Caco-2 (cell line): ENCODE measurements at regions not wholly inside any gene's neighbourhood (a gene's known extent, or its start where the extent isn't known, plus 50 kb on each side); places are given as distances from the start of the nearest gene placed in this dataset.

Experiments used
- BruUV-seq: library from RNA; stranded (reverse); fragments of 400-500 nt; replicated peaks from 2 replicates; lab custom pipeline; 2021; lab: Mats Ljungman, UMichigan
- CTCF ChIA-PET: fragments of 300-600 bp; sonication (Branson Sonifier 250); formaldehyde crosslinking; loops from one replicate; lab custom pipeline; 2022; ENCODE audit warnings: antibody characterized with exemption; lab: Charles Lee
- POLR2A ChIA-PET: fragments of 300-600 bp; sonication (Branson Sonifier 250); formaldehyde crosslinking; loops from one replicate; lab custom pipeline; 2022; ENCODE audit warnings: antibody characterized with exemption; lab: Charles Lee
- DNase-seq, 2 experiments: peaks; one replicate each; pipeline versions ENCODE4 v3.0.0 to v3.0.0-alpha.2; 2020 to 2022
- H3K27me3 ChIP-seq: replicated peaks from 2 replicates; pipeline ENCODE4 v1.6.0; 2011; ENCODE audit warnings: low read length; ENCODE audit not compliant: control insufficient read depth, insufficient read depth
- H3K36me3 ChIP-seq: 2 replicates; pipeline ENCODE4 v1.5.1; 2011; ENCODE audit warnings: low read length; ENCODE audit not compliant: control insufficient read depth, insufficient read depth
- H3K4me1 ChIP-seq: fragments of 250-450 bp; sonication (Bioruptor Pico); 2 replicates; pipeline ENCODE4 v1.5.1; 2020; ENCODE audit warnings: mild to moderate bottlenecking
- H3K4me3 ChIP-seq: 2 replicates; pipeline ENCODE4 v1.5.1; 2011; ENCODE audit warnings: low read depth, mild to moderate bottlenecking, control low read depth, low read length
- H3K9me3 ChIP-seq: fragments of 250-450 bp; sonication (Bioruptor Pico); 2 replicates; pipeline ENCODE4 v1.5.1; 2020; ENCODE audit warnings: mild to moderate bottlenecking, moderate library complexity
- H3K27ac Mint-ChIP-seq: one replicate; pipeline ENCODE4 v1.8.0; 2022; ENCODE audit warnings: mixed read lengths; ENCODE audit not compliant: unreplicated experiment
- H3K27me3 Mint-ChIP-seq: one replicate; pipeline ENCODE4 v1.8.0; 2022; ENCODE audit warnings: mixed read lengths; ENCODE audit not compliant: insufficient read depth, unreplicated experiment
- H3K36me3 Mint-ChIP-seq: one replicate; pipeline ENCODE4 v1.8.0; 2022; ENCODE audit warnings: mild to moderate bottlenecking, mixed read lengths; ENCODE audit not compliant: insufficient read depth, unreplicated experiment
- H3K4me1 Mint-ChIP-seq: one replicate; pipeline ENCODE4 v1.8.0; 2022; ENCODE audit warnings: low read depth, mixed read lengths; ENCODE audit not compliant: unreplicated experiment
- H3K4me3 Mint-ChIP-seq: one replicate; pipeline ENCODE4 v1.8.0; 2022; ENCODE audit warnings: mild to moderate bottlenecking, moderate library complexity, mixed read lengths; ENCODE audit not compliant: unreplicated experiment
- H3K9me3 Mint-ChIP-seq: one replicate; pipeline ENCODE4 v1.8.0; 2022; ENCODE audit warnings: mixed read lengths; ENCODE audit not compliant: unreplicated experiment
- CTCF ChIP-seq, 2 experiments: fragments of 200-600 bp in 1 of 2; IDR thresholded peaks; 1 replicate in 1 of 2; 2 replicates in 1 of 2; pipeline versions ENCODE4 v1.5.1 to v1.8.0; 2011 to 2022; ENCODE audit warnings: antibody characterized with exemption in 1 of 2, control low read depth in 1 of 2, inconsistent platforms in 1 of 2, low read depth in 1 of 2, low read length in 1 of 2, mild to moderate bottlenecking in 1 of 2, moderate library complexity in 1 of 2; ENCODE audit not compliant: insufficient read depth in 1 of 2, severe bottlenecking in 1 of 2, unreplicated experiment in 1 of 2
- intact Hi-C: fragments of 100-400 bp; cut with micrococcal nuclease; formaldehyde crosslinking; loops from one replicate; pipeline ENCODE4 v1.10.0; 2022; ENCODE audit not compliant: unreplicated experiment

GRCh38 chr5:174316326-174316725, 270.8 kb downstream of the NSG2 start:
- no peaks in the 10 kb centered on the region for H3K9me3 Mint-ChIP-seq
- intact Hi-C loops = no loop called here
- no peak for DNase-seq
- no peaks in the 10 kb centered on the region for H3K36me3 ChIP-seq
- ChIA-PET CTCF (interaction anchor here (4.6 kb wide), 1 partner anchor 272 kb away, joined by 105 read pairs; the partner anchor contains the start of gene NSG2), POLR2A (no interaction called here)
- H3K4me3 ChIP-seq = no peak overlapping the region
- H3K36me3 Mint-ChIP-seq = peaks cover 6% of the 10 kb centered on the region
- no peak overlapping the region for H3K27ac Mint-ChIP-seq
- H3K27me3 Mint-ChIP-seq = peaks cover 25% of the 10 kb centered on the region
- no peaks in the 10 kb centered on the region for H3K4me1 Mint-ChIP-seq
- H3K27me3 ChIP-seq = peaks cover 2% of the 10 kb centered on the region
- TF ChIP-seq CTCF (IDR thresholded peaks at IDR 0.05; ENCODE audit: insufficient read depth in 1 of 2, low read depth in 1 of 2, low read length in 1 of 2, severe bottlenecking in 1 of 2, unreplicated experiment in 1 of 2) = no peak
- H3K4me3 Mint-ChIP-seq = no peak overlapping the region
- BruUV-seq = no TSS peak
- peaks cover 4% of the 10 kb centered on the region; the same call in 1 of the 2 replicates for H3K4me1 ChIP-seq
- H3K9me3 ChIP-seq = no peaks in the 10 kb centered on the region

- intact Hi-C loops = loop anchor here (1.0 kb wide), 1 partner anchor 272 kb away; the partner anchor contains the start of gene NSG2
- no peak overlapping the region for H3K4me3 ChIP-seq
- H3K36me3 Mint-ChIP-seq = peaks cover 10% of the 10 kb centered on the region
- H3K27me3 ChIP-seq = peaks cover 2% of the 10 kb centered on the region
- no peaks in the 10 kb centered on the region for H3K9me3 ChIP-seq
- H3K27ac Mint-ChIP-seq = no peak overlapping the region
- ChIA-PET POLR2A (no interaction called here), CTCF (interaction anchor here (0.5 to 4.6 kb wide), 13 partner anchors 9 to 549 kb away, joined by 3 to 105 read pairs (median 3); partner anchors contain the start of gene NSG2)
- peak; percentile 66 to 72 for DNase-seq
- H3K36me3 ChIP-seq = no peaks in the 10 kb centered on the region
- no TSS peak for BruUV-seq
- no peak overlapping the region for H3K4me3 Mint-ChIP-seq
- no peaks in the 10 kb centered on the region for H3K4me1 Mint-ChIP-seq
- peak; percentile 93 for TF ChIP-seq CTCF (IDR thresholded peaks at IDR 0.05; ENCODE audit: insufficient read depth in 1 of 2, low read depth in 1 of 2, low read length in 1 of 2, severe bottlenecking in 1 of 2, unreplicated experiment in 1 of 2)
- H3K4me1 ChIP-seq = no peaks in the 10 kb centered on the region
- peaks cover 29% of the 10 kb centered on the region for H3K27me3 Mint-ChIP-seq
- H3K9me3 Mint-ChIP-seq = no peaks in the 10 kb centered on the region
Measured at GRCh38 chr5:174317256-174317894, 271.9 kb downstream of the NSG2 start.

GRCh38 chr5:174318578-174318977, 273.1 kb downstream of the NSG2 start:
- no peak overlapping the region for H3K27ac Mint-ChIP-seq

More at GRCh38 chr5:174318578-174318977, 273.1 kb downstream of the NSG2 start:
- DNase-seq = no peak
- Histone ChIP-seq H3K4me3 (no peak overlapping the region), H3K9me3 (no peaks in the 10 kb centered on the region), H3K36me3 (no peaks in the 10 kb centered on the region), H3K4me1 (no peaks in the 10 kb centered on the region), H3K27me3 (peaks cover 2% of the 10 kb centered on the region)
- Mint-ChIP-seq H3K4me1 (peaks cover 1% of the 10 kb centered on the region), H3K9me3 (no peaks in the 10 kb centered on the region), H3K36me3 (peaks cover 10% of the 10 kb centered on the region), H3K27me3 (peaks cover 31% of the 10 kb centered on the region), H3K4me3 (no peak overlapping the region)
- no peak for TF ChIP-seq CTCF (IDR thresholded peaks at IDR 0.05; ENCODE audit: insufficient read depth in 1 of 2, low read depth in 1 of 2, low read length in 1 of 2, severe bottlenecking in 1 of 2, unreplicated experiment in 1 of 2)
- no TSS peak for BruUV-seq
- POLR2A ChIA-PET = no interaction called here
- CTCF ChIA-PET = no interaction called here
- intact Hi-C loops = no loop called here
